ENCODE measurements at regions not wholly inside any gene's neighbourhood (a gene's known extent, or its start where the extent isn't known, plus 50 kb on each side); places are given as distances from the start of the nearest gene placed in this dataset.
A peak's percentile ranks its signal among the peaks of the same experiment; 100 is the strongest.

DNA sequence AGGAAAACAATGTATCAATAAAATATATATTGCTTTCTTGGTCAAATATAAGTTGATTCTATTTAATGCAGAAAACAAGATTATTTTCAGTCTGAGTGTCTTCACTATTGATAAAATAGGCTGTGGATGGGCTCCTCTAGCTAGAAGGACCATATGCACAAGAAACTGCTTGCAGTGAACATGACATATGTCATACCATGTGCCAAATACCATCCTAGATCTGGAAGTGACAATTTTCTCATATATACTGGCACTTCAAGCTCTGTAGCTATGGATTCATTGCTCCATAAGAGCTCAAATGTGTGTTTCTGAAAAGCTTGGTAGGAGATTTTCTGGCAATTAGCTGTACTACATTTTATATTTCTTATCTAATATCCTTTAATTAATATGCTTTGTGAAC is 95.6 kb upstream of the CDH6 start:
- DNase-seq = no peak

DNA sequence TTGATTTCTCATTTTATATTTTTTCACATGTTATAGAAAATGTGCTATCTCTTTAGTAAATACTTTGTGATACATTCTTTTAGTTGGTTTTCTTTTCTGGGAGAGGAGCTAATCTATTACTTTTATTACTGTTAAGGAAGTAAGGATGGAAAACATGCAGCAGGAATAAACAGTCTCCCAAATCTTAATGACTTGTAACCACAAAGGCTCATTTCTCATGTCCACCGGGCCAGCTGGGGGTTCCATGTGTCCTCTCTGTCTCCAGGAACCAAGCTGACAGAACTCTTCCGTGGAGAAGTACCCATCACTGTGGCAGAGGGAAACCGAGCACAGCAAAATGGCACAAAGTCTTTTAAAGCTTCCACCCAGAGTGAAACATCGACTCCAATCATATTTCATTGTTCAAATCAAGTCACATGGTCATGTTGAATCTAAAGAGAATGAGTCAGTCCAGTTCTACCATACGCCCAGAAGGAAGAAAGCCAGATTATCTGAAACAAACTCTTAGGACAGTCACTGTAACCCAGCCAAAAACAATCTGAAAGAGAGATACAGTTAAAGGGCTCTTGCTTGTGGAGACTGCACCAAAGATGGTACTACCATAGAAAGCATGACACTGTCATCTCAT is 97.1 kb upstream of the CDH6 start:
- DNase-seq = no peak

DNA sequence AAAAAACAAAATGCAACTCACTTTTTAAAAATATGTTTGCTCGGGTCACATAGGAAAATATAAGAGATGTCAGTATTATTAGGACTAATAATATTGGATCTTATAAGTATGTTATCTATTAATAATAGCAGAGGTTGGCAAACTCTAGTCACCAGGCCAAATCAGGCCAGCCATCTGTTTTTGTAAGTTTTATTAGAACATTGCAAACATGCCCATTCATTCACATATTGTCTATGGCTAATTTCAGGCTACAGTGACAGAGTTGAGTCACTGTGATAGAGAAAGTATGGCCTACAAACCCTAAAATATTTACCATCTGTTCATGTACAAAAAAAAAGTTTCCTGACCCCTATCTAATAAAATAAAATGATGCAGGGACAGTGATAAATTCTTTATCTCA is 97.7 kb upstream of the CDH6 start:
- no peak for DNase-seq

DNA sequence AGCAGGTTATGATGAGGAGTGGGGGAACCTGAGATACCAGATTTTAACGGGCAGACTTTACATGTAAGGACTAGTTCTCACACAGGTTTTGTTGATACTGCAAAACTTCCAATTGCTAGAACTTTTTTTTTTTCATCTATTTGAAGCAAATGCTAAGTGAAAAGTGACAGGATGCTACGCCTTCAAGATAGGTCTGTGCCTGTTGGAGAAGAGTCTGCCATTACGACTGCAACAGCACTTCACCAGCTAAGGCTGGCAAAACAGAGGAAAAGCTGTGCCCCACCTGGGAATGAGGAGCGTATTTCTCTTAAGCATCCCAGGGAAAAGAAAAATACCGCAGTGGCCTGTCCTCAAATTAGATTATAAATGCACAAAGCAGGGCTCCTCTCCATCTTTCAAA is 102.0 kb upstream of the CDH6 start:
- DNase-seq = no peak

DNA sequence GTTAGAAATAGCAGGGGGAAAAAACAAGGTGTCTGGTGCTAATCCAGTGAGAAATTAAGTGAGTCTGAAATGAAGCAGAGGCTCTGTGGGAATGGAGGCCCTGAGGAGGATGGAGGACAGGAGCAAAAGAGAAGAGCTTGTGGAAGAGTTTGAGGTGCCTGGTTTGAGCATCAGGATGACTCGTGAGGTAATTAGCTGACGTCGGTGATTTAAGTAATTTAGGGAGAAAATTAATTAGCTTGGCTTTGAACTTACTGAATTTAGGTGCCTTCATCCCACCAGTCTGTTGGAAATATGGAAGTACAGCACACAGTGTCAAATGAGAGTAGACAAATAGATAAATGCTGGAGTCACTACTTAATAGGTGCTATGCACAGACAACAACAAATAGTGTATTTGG is 103.0 kb upstream of the CDH6 start:
- DNase-seq = no peak

DNA sequence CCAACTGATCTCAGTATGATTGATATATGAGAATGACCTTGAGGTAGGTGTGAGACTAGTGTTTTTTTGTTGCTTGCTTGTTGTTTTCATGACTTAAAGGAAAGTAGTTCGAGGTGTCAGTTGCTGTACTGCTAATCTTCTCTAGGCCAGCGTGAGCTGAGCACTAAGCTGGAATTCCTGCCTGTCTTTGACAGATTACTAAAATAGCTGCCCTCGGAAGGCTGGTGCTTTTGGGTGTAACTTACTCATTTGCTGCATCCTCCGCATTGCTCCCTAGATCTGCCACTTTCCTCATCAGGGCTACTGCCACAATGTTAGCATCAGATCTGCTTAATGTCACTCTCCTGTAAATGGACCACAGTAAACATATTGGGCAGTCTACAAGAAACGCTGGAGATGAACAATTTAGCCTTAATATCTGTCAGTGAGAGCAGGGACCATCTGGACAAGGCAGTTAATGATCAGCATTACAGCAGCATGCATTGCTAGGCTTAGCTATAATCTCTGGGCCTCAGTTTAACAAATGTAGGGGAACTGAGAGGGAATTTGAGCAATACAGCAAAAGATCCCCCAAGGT is 106.6 kb upstream of the CDH6 start:
- DNase-seq = no peak

DNA sequence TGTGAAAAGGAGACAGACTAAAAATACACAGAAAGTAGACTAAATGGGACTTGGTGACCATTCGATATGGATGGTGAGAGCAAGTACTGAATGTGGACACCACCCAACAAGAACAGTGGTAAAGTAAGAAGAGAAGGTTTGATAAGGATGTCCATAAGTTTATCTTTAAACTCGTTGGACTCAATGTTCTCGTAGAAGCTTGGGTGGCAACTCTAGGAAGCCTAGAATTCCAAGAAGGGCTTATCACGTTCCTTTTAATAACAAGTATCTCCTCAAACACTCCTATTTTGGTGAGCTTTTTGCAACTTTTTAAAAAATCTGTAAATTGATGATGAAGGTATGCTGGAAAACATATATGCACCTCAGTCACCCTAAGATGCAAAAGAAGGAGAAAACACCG is 108.6 kb upstream of the CDH6 start:
- no peak for DNase-seq

DNA sequence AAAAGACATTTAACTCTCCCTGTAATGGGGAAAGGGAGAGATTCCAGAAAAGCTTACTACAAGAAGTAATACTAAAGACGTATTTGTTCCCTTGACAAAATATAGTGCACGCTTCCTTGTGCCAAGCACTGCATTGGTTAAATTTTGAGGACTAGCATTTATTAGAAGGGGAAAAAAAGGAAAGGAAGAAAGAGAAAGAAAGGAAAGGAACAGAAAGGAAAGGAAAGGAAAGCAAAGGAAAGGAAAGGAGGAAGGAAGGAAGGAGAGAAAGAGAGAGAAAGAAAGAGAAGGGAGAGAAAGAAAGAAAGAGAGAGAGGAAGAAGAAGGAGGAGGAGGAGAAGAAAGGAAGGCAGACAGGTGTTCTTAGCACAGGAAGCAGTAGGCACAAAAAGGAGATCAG is 110.1 kb upstream of the CDH6 start:
- no peak for DNase-seq

DNA sequence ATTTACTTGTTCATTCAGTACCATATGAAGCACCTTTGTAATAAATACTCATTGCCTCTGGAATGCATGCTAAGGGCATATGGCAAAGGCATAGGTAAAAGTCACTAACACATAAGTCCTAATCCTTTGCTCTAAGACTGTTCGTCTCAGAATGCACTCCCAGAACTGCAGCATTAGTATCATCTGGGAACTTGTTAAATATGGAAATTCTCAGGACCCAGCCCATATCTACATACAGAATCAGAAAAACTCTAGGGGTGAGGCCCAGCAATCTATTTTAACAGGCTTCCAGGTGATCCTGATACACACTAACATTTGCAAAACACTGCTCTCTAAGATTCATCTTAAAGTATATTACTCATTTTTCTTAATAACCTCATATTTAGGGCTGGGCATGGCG is 113.8 kb upstream of the CDH6 start:
- DNase-seq = no peak

DNA sequence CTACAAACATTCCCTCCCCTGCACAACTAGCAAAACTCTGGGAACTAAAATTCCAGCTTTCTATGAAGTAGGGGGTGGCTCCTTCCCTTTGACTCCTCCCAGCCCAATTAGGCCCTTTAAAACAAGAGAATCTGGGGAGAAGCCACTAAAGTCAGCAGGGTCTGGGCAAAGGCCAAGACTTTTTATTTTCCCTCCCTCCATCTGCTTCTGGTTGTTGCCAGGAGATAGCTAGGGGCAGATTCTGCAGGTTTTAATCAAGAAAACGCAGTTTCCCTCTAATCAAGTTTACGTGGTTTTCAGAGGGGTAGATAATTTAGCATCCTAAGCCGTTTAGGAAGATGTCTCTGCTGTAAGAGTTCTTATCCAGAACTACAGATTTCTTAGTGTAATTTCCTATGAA is 114.5 kb upstream of the CDH6 start:
- no peak for DNase-seq

DNA sequence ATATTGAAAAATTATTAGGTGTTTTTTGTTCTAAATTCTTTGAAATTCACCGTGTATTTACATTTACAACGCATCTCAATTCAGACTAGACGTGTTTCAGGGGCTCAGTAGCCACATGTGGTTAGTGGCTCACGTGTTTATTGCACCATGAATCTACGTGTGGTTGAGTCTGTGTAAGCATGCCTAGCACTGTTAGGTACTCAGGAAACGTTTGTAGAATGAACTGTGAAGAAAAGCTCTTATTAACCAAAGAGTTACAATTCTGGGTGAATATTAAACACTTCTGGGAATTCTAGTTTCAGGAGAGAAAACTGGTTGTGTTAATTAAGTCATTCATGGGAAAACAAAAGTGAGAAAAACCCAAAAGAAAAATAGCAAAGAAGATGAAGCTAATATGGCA is 117.5 kb upstream of the CDH6 start:
- DNase-seq = no peak

DNA sequence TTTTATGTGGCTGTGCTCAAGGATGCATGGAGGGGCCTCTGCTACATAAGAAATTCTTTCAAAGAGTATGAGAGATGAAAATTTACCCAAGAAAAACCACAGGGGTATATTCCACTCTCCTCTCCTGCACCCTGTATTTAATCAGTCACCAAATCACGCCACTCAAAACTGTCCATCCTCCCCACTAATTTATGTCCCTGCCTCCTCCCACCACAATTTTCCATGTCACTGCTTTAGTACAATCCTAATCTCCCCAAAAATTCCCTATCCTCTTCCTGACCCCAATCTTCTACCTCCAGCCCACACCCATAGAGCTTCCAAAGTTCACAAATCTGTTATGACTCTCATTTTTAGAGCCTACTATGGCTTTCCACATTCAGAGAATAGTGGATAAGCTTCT is 125.2 kb upstream of the CDH6 start:
- DNase-seq = no peak

DNA sequence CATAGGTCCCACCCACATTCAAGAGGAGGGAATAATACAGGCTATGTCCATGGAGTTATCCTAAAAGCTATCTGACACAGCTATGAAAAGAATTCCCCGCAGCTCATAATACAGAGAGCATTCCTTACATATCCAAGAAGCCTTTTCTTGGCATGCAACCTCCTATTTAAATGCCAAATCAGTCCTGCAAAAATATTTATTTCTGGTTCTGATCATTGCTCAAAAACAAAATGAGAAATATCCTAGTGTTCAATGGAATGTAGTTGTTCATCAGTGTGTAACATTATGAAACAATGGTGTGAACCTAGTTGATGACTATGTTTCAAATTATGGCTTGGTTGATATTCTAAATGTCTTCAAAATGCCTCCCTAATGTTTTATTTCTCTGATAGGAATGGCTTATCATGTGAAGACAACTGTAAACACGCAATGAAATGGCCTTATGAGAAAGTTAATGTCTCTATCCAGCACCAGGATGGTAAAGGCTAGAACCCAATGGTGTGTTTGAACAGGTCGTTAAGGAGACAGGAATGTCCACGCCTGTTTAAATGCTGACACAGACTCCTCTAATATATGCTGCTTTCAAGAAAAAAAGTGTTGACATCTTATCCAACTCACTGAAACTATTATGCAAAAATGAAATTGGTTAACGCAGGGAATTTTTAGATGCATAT is 126.7 kb upstream of the CDH6 start:
- no peak for DNase-seq

DNA sequence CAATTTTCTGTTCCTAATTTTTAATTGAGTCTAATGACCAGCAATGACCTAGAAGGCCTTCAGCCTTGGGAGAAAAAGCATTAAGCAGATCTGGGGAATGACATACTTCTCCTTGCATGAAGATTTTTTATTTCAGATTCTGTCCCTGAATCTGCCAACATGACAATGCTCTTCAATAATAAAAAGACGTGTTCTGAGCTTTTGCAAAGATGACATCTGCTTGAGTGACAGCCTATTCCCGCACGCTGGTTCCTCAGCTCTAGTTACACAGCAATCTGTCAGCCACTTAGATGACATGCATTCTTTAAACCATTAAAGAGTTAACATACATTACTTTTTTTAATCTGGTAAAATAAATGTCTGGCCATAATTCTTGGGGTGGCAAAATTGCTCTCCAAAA is 129.3 kb upstream of the CDH6 start:
- DNase-seq = no peak

DNA sequence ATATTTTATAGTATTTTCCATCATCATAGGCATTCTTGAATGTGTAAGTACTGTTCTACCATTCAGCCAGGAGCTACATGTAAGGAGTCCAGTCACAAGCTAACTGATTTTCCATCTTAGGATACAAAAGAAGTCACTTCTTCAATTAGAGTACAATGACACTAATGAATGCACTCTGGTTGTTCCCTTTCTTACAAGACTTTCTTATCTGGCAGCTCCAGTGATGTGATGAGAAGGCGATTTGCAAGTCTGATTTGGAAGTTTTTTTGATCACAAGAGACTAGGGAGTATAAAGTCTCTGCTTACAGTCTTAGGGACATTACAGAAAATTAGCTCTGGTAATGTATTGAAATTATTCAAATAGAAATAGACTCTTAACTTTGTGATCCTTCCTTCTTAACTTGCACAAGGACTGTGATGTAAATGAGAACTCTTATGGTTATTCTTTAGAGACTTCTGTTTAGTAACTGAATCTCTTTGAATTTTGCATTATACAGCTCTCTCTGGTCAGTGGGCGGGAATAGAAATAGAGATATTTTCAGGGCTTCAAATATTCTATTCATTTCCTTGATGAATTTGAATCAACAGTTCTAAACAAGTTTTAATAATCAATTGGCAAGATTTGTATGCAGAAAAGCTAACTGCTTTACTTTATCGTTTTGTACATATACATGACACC is 130.4 kb upstream of the CDH6 start:
- DNase-seq = no peak

DNA sequence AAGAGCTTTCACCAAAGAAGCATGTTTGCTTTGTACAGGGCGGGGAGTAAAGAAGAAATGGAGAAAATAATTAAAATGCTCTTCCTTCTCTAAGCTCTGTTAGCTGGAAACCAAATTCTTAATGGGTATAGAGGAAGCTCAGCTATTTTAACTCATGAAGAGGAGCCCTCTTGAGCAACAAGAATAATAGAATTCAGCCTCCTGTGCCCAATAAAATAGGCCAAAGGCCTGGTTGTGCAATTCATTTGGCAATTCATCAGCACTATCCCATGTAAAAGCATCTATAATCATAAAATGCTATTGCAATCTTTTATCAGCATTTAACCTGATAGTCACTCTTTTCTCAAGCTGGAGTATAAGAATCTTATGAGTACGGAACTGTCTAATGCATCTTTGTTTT is 133.6 kb upstream of the CDH6 start:
- DNase-seq = no peak

DNA sequence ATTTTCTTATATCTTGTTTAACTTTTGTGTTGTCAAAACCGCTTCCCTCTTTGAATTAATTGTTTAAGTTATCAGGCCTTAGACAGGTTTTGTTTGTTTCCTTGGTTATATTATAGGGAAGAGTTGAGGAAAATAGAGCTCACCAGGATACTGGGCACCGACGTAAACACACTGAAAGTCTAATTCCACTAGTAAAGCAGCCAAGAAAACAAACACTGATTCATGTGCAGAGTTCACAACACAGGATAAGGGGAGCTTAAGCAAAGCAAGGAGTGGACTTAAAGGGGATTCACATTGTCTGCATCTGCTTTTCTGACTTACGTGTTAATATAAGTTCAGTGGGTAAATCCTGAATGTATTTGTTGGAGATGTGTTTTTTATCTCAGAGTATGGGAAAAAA is 139.0 kb upstream of the CDH6 start:
- DNase-seq = no peak

DNA sequence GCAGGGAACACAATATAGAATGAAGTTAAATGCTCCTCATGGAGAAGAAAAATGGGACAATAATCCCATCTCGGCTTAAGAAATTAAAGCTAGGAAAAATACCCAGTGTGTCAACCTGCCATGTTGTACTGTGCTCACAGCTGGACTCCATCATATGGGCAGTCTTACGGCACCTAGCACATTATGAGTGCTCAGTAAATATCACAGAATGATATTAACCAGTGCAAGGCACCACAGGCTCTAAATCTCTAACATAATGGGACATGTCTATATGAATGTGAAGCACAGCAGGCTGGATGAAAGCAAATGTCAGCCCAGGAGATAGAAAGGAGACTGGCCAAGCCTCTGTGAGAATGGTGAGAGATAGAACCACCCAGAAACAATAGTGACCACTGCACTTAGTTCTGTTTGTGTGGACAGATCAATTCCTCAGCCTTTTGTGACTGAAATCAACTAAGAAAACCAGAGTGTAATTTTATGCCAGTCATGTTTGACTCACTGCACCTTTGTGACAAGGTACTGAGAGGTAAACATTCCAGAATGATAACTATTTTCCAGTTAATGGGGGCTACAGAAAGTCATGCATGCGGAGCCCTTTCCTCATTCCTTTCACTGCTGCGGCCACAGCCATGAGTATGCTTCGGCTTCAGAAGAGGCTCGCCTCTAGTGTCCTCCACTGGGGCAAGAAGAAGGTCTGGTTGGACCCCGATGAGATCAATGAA is 140.4 kb upstream of the CDH6 start:
- DNase-seq = no peak

DNA sequence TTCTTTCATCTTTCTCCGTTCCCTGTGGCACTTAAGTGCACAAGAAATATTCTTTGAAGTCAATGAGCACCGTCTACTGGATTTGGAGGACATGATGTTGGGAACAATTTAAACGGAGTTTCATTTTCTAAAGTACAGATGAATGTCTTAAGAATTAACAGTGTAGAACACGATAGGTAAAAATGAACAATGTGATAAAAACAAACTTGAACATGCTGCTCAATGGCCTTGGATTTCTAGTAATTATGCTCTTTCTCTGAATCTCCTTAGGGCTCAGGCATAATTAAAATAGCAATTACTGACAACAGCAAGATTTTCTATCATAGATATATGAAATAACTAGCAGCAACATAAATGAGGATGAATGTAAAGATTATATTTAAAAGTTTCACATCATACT is 142.2 kb upstream of the CDH6 start:
- no peak for DNase-seq

DNA sequence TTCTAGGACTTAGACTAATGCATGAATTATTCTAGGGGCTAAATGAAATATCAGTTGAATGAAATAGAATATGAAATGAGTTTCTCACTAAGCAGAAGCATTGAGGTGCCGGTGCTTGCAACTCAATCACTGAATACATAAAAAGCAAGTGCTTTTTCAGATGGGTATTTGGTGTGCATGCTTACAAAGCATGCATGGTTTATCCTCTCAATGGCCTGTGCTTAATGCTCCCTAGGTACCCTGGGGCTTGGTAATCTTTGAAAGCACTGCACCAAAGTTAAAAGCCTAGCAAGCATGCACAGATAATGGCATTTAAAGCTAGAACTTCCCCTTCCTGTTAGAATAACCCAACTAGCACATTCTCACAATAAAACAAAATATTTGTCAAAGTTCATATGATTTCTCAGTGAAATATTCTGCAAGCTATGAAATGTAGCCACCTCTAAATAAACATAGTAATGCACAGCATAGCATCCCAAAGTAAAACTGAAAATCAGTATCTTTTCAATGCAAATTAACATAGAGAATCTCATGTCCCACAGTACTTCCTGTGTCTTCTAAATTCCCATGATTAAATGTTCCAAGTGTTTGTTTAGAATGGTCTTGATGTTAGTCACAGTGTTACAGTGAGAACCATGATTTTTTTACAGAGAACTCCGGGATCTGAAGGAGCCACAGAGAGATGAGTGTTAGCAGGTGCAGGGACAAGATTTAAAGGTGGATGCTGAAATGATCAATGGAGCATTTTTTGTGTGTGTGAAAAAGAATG is 143.4 kb upstream of the CDH6 start:
- DNase-seq = no peak

DNA sequence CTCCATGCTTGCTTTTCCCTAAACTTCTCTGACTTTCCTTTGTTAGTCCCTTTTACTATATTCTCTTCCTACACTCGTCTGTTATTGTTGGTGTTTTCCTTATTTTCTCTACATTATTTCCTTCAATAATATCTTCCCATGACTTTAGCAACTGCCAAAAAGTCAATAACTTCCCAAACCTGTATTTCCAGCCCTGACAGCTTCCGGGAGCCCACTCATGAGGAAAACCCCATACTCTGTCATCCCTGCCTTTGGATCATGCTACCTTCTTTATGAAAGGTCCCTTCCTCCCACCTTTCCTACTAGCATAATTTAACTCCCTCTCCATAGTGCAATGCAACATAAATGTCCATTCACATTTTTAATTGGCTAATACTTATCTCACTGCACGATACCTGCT is 144.0 kb upstream of the CDH6 start:
- no peak for DNase-seq

DNA sequence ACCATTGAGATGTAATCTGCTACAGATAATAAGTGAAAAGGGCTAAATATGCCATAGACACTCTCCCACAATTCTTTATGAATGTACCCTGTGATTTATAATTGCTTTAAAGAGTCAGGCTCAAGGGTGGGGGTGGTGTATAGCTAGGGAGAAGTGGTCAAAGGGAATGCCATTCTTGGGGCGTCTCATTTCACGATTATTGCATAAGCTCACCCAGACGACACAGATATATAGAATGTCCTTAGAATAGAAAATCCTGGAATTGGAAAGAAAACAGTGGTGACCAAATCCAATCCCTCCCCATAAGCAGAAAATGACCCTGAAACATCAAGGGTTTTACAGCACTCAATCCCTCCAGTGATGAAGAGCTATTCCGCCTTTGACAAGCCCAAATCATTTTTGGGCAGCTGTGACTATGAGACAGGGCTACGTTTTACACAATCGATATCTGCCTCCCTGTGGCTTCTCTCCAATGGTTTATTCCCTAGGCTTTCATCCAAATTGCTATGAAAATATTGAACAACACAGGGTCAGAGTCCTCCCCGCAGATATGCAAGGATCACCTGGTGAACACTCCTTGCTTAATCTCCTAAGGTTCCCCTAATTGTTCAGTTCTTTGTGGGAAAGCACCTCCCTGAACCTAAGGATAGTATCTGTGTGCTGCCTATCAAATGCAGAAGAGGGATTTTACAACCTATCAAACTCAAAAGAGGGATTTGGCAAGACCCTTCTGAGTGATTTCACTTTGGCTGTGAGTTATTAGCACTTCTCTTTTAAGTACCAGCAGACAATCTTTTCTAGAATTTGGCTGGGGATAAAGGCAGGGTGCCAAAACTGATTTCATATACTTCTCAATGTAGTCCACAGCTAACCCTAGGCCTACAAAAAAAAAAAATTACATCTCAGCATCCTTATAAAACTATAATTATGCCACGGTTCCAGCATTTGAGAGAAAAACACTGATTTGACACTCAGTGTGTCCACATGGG is 144.9 kb upstream of the CDH6 start:
- DNase-seq = peak; percentile 98
